OCI-LY3 (cell line): ENCODE measurements at regions not wholly inside any gene's neighbourhood (a gene's known extent, or its start where the extent isn't known, plus 50 kb on each side); places are given as distances from the start of the nearest gene placed in this dataset.

Experiments
- H2AFZ ChIP-seq: fragments of 200-600, 300-600 bp; shearing (Covaris generic); 2 replicates; pipeline ENCODE4 v1.6.0; 2014; ENCODE audit warnings: antibody characterized with exemption, low read depth, low read length
- H3K27ac ChIP-seq: fragments of 200-600, 300-600 bp; sonication (generic); 2 replicates; pipeline ENCODE4 v1.5.1; 2014; ENCODE audit warnings: mild to moderate bottlenecking, low read length, moderate library complexity, mixed read lengths
- H3K27me3 ChIP-seq: fragments of 200-600, 300-600 bp; sonication (generic); 2 replicates; pipeline ENCODE4 v1.6.1; 2014; ENCODE audit warnings: low read depth, low read length, mixed read lengths
- H3K36me3 ChIP-seq: fragments of 200-600, 300-600 bp; sonication (generic); replicated peaks from 2 replicates; pipeline ENCODE3; 2014; ENCODE audit warnings: low read depth, low read length, mixed read lengths
- H3K4me1 ChIP-seq: fragments of 300-600, 200-600 bp; sonication (generic); 2 replicates; pipeline ENCODE4 v1.6.1; 2014; ENCODE audit warnings: low read length, mixed read lengths
- H3K4me2 ChIP-seq: fragments of 200-600, 300-600 bp; sonication (generic); 2 replicates; pipeline ENCODE4 v1.6.1; 2014; ENCODE audit warnings: low read length, mixed read lengths
- H3K4me3 ChIP-seq: fragments of 300-600, 200-600 bp; sonication (generic); 2 replicates; pipeline ENCODE4 v1.5.1; 2014; ENCODE audit warnings: antibody characterized with exemption, mild to moderate bottlenecking, low read length, moderate library complexity
- H3K79me2 ChIP-seq: fragments of 300-600, 200-600 bp; shearing (Covaris generic); 2 replicates; pipeline ENCODE4 v1.6.1; 2014; ENCODE audit warnings: mild to moderate bottlenecking, low read length, mixed read lengths
- H3K9ac ChIP-seq: fragments of 300-600, 200-600 bp; shearing (Covaris generic); 2 replicates; pipeline ENCODE4 v1.6.0; 2014; ENCODE audit warnings: mild to moderate bottlenecking, low read length, moderate library complexity
- H3K9me3 ChIP-seq: fragments of 200-600, 300-600 bp; shearing (Covaris generic); 2 replicates; pipeline ENCODE4 v1.6.1; 2014; ENCODE audit warnings: low read length, mixed read lengths; ENCODE audit not compliant: insufficient read depth
- H4K20me1 ChIP-seq: fragments of 200-600, 300-600 bp; sonication (generic); 2 replicates; pipeline ENCODE4 v1.6.1; 2016; ENCODE audit warnings: low read length, mixed read lengths; ENCODE audit not compliant: insufficient read depth
- CTCF ChIP-seq: fragments of 200-600, 300-600 bp; sonication (generic); IDR thresholded peaks from 2 replicates; pipeline ENCODE4 v1.5.1; 2014; ENCODE audit warnings: antibody characterized with exemption, low read length, low read depth
- EZH2phosphoT487 ChIP-seq: fragments of 200-600 bp; shearing (Covaris generic); IDR thresholded peaks from 2 replicates; pipeline ENCODE4 v1.6.1; 2018; ENCODE audit warnings: antibody characterized with exemption, mixed run types, low read depth

GRCh38 chr6:147817042-147817689 lies 308.7 kb downstream of the SAMD5 start:
- Histone ChIP-seq H3K4me3 (no peak overlapping the region), H3K4me1 (no peaks in the 10 kb centered on the region), H3K27ac (no peak overlapping the region), H3K9me3 (no peaks in the 10 kb centered on the region), H3K36me3 (no peaks in the 10 kb centered on the region), H3K4me2 (no peak overlapping the region), H3K79me2 (no peaks in the 10 kb centered on the region), H4K20me1 (no peaks in the 10 kb centered on the region), H2AFZ (no peak overlapping the region), H3K9ac (no peak overlapping the region), H3K27me3 (no peaks in the 10 kb centered on the region)
- TF ChIP-seq CTCF (no peak), EZH2phosphoT487 (no peak)

- no peaks in the 10 kb centered on the region for H3K79me2 ChIP-seq
- no peaks in the 10 kb centered on the region for H3K4me1 ChIP-seq
- TF ChIP-seq EZH2phosphoT487 (no peak), CTCF (no peak)
- no peaks in the 10 kb centered on the region for H4K20me1 ChIP-seq
- no peak overlapping the region for H2AFZ ChIP-seq
- no peak overlapping the region for H3K4me2 ChIP-seq
- no peaks in the 10 kb centered on the region for H3K27me3 ChIP-seq
- H3K36me3 ChIP-seq = no peaks in the 10 kb centered on the region
- H3K27ac ChIP-seq = no peak overlapping the region
- no peak overlapping the region for H3K9ac ChIP-seq
- H3K4me3 ChIP-seq = no peak overlapping the region
- no peaks in the 10 kb centered on the region for H3K9me3 ChIP-seq
Observed at GRCh38 chr6:147820520-147820919, 312.0 kb downstream of the SAMD5 start.

GRCh38 chr6:147821295-147821897 lies 312.9 kb downstream of the SAMD5 start:
- Histone ChIP-seq H4K20me1 (no peaks in the 10 kb centered on the region), H2AFZ (no peak overlapping the region), H3K4me2 (no peak overlapping the region), H3K27ac (no peak overlapping the region), H3K4me1 (no peaks in the 10 kb centered on the region), H3K36me3 (no peaks in the 10 kb centered on the region), H3K9ac (no peak overlapping the region), H3K9me3 (no peaks in the 10 kb centered on the region), H3K79me2 (no peaks in the 10 kb centered on the region), H3K27me3 (no peaks in the 10 kb centered on the region), H3K4me3 (no peak overlapping the region)
- no peak for TF ChIP-seq CTCF
- no peak for TF ChIP-seq EZH2phosphoT487

- no peak overlapping the region for H3K27ac ChIP-seq
- H3K79me2 ChIP-seq = no peaks in the 10 kb centered on the region
- H3K36me3 ChIP-seq = no peaks in the 10 kb centered on the region
- H3K4me1 ChIP-seq = no peaks in the 10 kb centered on the region
- no peak overlapping the region for H3K4me2 ChIP-seq
- no peak overlapping the region for H2AFZ ChIP-seq
- no peak for TF ChIP-seq EZH2phosphoT487
- TF ChIP-seq CTCF = no peak
- no peak overlapping the region for H3K9ac ChIP-seq
- no peaks in the 10 kb centered on the region for H4K20me1 ChIP-seq
- no peaks in the 10 kb centered on the region for H3K9me3 ChIP-seq
- no peak overlapping the region for H3K4me3 ChIP-seq
- H3K27me3 ChIP-seq = no peaks in the 10 kb centered on the region
Observed at GRCh38 chr6:147823936-147824335, 315.4 kb downstream of the SAMD5 start.
